B cell (primary cell): ENCODE measurements at regions not wholly inside any gene's neighbourhood (a gene's known extent, or its start where the extent isn't known, plus 50 kb on each side); places are given as distances from the start of the nearest gene placed in this dataset.

Experiments used
- ATAC-seq: fragments of 200-7000 bp; cut with Tn5 transposase; one replicate; pipeline ENCODE4 v1.10.0; 2021; ENCODE audit warnings: low read depth, mild to moderate bottlenecking, moderate number of reproducible peaks, moderate library complexity
- CTCF ChIA-PET: fragments of 350-600 bp; sonication (Branson Sonifier 250); formaldehyde crosslinking; loops from one replicate; lab custom pipeline; 2021; ENCODE audit warnings: antibody characterized with exemption, inconsistent platforms; lab: Charles Lee
- POLR2A ChIA-PET: fragments of 350-600 bp; sonication (Branson Sonifier 250); formaldehyde crosslinking; loops from one replicate; lab custom pipeline; 2021; ENCODE audit warnings: antibody characterized with exemption; lab: Charles Lee
- DNase-seq: peaks from one replicate; pipeline ENCODE4 v3.0.0; 2013
- H2AFZ ChIP-seq: 2 replicates; pipeline ENCODE4 v1.6.1; 2012; ENCODE audit warnings: mild to moderate bottlenecking, low read depth, low read length; ENCODE audit not compliant: insufficient read depth, poor library complexity, severe bottlenecking
- H3K27ac ChIP-seq, 2 donors: 1 replicate in 1 of 2; 2 replicates in 1 of 2; pipeline ENCODE4 v1.5.1; 2012 to 2013; ENCODE audit warnings: low read length in 2 of 2, mild to moderate bottlenecking in 2 of 2, moderate library complexity in 1 of 2
- H3K27me3 ChIP-seq, 4 experiments: fragments of 200-600 bp in 1 of 4; sonication (generic) in 1 of 4; replicated peaks in 1 of 4; 1 replicate in 2 of 4; 2 replicates in 2 of 4; pipeline versions ENCODE4 v1.6.1 to v1.7.0; 2013 to 2016; ENCODE audit warnings: low read length in 3 of 4, mild to moderate bottlenecking in 2 of 4, mixed read lengths in 1 of 4, moderate library complexity in 1 of 4; ENCODE audit not compliant: insufficient read depth in 4 of 4, control insufficient read depth in 3 of 4; ENCODE audit errors: control extremely low read depth in 1 of 4
- H3K36me3 ChIP-seq, 2 experiments: replicated peaks in 1 of 2; 1 replicate in 1 of 2; 2 replicates in 1 of 2; pipeline versions ENCODE4 v1.6.1 to v1.7.1; 2013; ENCODE audit warnings: low read length in 1 of 2; ENCODE audit not compliant: insufficient read depth in 2 of 2, control insufficient read depth in 1 of 2; ENCODE audit errors: control extremely low read depth in 1 of 2, extremely low read depth in 1 of 2
- H3K4me1 ChIP-seq, 2 donors: fragments of 200-600 bp in 1 of 2; sonication (generic) in 1 of 2; 1 replicate in 1 of 2; 2 replicates in 1 of 2; pipeline versions ENCODE4 v1.5.1 to v1.6.1; 2013 to 2017; ENCODE audit warnings: low read length in 2 of 2; ENCODE audit not compliant: control insufficient read depth in 2 of 2, insufficient read depth in 2 of 2
- H3K4me2 ChIP-seq: replicated peaks from 2 replicates; pipeline ENCODE3; 2012; ENCODE audit warnings: mild to moderate bottlenecking, low read depth, low read length; ENCODE audit not compliant: poor library complexity, severe bottlenecking
- H3K4me3 ChIP-seq, 5 experiments: fragments of 200-600 bp in 1 of 5; sonication (generic) in 1 of 5; 1 replicate in 3 of 5; 2 replicates in 2 of 5; pipeline versions ENCODE4 v1.5.1 to v1.7.0; 2011 to 2016; ENCODE audit warnings: low read length in 4 of 5, mild to moderate bottlenecking in 4 of 5, low read depth in 2 of 5, control low read depth in 1 of 5, moderate library complexity in 1 of 5; ENCODE audit not compliant: insufficient read depth in 1 of 5; ENCODE audit errors: control extremely low read depth in 1 of 5, extremely low read depth in 1 of 5
- H3K79me2 ChIP-seq: fragments of 200-600 bp; sonication (generic); one replicate; pipeline ENCODE4 v1.6.0; 2016; ENCODE audit warnings: low read length; ENCODE audit not compliant: control insufficient read depth, insufficient read depth
- H3K9ac ChIP-seq: fragments of 200-600 bp; sonication (generic); 2 replicates; pipeline ENCODE4 v1.6.1; 2017; ENCODE audit warnings: mild to moderate bottlenecking, low read length, moderate library complexity
- H3K9me3 ChIP-seq, 3 donors: one replicate each; pipeline versions ENCODE4 v1.6.1 to v1.7.1; 2013; ENCODE audit warnings: low read length in 2 of 3; ENCODE audit not compliant: control insufficient read depth in 2 of 3, insufficient read depth in 1 of 3; ENCODE audit errors: control extremely low read depth in 1 of 3
- H4K20me1 ChIP-seq: 2 replicates; pipeline ENCODE4 v1.6.0; 2012; ENCODE audit warnings: mild to moderate bottlenecking, low read length; ENCODE audit not compliant: insufficient read depth, control insufficient read depth, poor library complexity, severe bottlenecking
- H3K27ac Mint-ChIP-seq: one replicate; pipeline ENCODE4 v1.8.0; 2021; ENCODE audit warnings: mixed read lengths
- H3K27me3 Mint-ChIP-seq: one replicate; pipeline ENCODE4 v1.8.0; 2021; ENCODE audit warnings: mixed read lengths
- H3K4me1 Mint-ChIP-seq: one replicate; pipeline ENCODE4 v1.8.0; 2021; ENCODE audit warnings: mixed read lengths
- H3K4me3 Mint-ChIP-seq: one replicate; pipeline ENCODE4 v1.8.0; 2021; ENCODE audit warnings: mixed read lengths
- H3K9me3 Mint-ChIP-seq: one replicate; pipeline ENCODE4 v1.8.0; 2022; ENCODE audit warnings: mixed read lengths; ENCODE audit not compliant: insufficient read depth
- CTCF ChIP-seq: fragments of 200-600 bp; IDR thresholded peaks from one replicate; pipeline ENCODE4 v1.8.0; 2022; ENCODE audit warnings: antibody characterized with exemption, mild to moderate bottlenecking
- EZH2 ChIP-seq: IDR thresholded peaks from 2 replicates; pipeline ENCODE4 v1.6.1; 2012; ENCODE audit warnings: borderline replicate concordance, low read depth, mild to moderate bottlenecking, moderate library complexity, low read length; ENCODE audit not compliant: insufficient read depth, poor library complexity, severe bottlenecking
- WGBS: methylation state at CpG from one replicate; pipeline ENCODE4 v1.1.5; 2013; ENCODE audit warnings: missing lambda C conversion rate; ENCODE audit not compliant: insufficient coverage; 5-methylcytosine and 5-hydroxymethylcytosine counted together
- intact Hi-C: fragments of 100-400 bp; cut with micrococcal nuclease; formaldehyde crosslinking; loops from one replicate; pipeline ENCODE4 v1.10.0; 2022

DNA sequence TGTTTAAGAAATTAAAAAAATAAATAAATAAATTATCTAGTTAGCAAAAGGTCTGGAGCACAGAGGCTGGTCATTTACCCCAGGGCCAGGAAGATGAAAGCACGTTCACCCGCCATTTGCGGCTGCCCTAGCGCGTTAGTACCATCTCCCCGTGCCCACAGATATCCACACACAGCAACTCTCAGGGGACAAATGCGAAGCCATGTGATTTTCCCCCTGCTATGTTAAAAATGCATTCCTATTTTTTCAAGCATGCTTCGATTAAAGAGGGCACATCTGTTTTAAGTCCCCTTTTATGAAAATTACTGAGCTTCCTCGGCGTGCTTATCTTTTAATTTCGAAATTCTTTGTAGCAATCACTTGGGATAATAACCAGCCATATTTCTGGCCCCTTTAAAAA lies 56.9 kb upstream of the PIWIL1 start:
- WGBS, result 95% methylated on average over 8 of the region's 11 CpGs
- Histone ChIP-seq H3K9ac (no peak overlapping the region), H3K27ac (no peak overlapping the region), H4K20me1 (no peaks in the 10 kb centered on the region), H3K9me3 (peaks cover 0 to 18% (median 0%) of the 10 kb centered on the region in 3 donors), H3K36me3 (no peaks in the 10 kb centered on the region), H2AFZ (no peak overlapping the region), H3K4me3 (no peak overlapping the region), H3K4me2 (no peak overlapping the region), H3K27me3 (no peaks in the 10 kb centered on the region), H3K79me2 (no peaks in the 10 kb centered on the region), H3K4me1 (no peaks in the 10 kb centered on the region)
- DNase-seq (no peak), ATAC-seq (no peak)
- no peak overlapping the region for H3K27ac Mint-ChIP-seq
- H3K4me3 Mint-ChIP-seq, result no peak overlapping the region
- no peaks in the 10 kb centered on the region for H3K4me1 Mint-ChIP-seq
- ChIA-PET CTCF (interaction anchor here (1.4 kb wide), 1 partner anchor 9 kb away, joined by 6 read pairs; no protein-coding TSS in a partner anchor), POLR2A (no interaction called here)
- no peaks in the 10 kb centered on the region for H3K27me3 Mint-ChIP-seq
- intact Hi-C loops, result no loop called here
- no peak for TF ChIP-seq EZH2
- H3K9me3 Mint-ChIP-seq, result peaks cover 4% of the 10 kb centered on the region

DNA sequence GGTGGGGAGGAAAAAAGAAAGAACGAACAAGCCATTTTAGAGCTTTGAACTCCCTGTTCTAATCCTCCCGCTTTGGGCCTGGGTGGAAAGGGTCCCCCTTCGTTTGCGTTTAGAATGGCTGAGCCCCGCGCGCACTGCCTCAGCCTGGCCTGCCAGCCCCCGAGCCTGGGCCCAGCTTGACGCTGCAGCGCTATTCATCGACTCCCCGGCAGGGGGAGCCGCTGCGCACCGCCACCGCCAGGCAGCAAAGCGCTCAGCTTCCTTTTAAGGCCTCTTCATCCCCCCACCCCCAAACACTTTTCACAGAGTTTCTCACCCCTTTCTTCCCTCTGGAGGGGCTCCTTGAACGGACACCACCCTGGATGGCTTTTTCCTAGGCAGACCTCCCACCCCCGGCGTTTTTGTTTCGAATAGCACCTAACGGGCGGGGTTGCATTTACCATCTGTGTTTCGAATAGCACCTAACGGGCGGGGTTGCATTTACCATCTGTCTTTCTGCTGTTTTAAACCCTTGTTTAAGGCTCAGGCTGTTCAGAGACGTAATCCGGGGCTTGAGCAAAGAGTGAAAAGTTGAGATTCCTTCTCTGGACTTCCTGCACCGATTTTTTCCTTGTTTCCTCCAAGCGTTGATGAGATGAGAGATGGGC lies 56.4 kb upstream of the PIWIL1 start:
- no peak for ATAC-seq
- Mint-ChIP-seq H3K4me1 (no peaks in the 10 kb centered on the region), H3K27me3 (no peaks in the 10 kb centered on the region), H3K27ac (no peak overlapping the region), H3K4me3 (no peak overlapping the region), H3K9me3 (peaks cover 4% of the 10 kb centered on the region)
- TF ChIP-seq EZH2, result no peak
- TF ChIP-seq CTCF, result peak; percentile 63
- H3K4me1 ChIP-seq, result no peaks in the 10 kb centered on the region
- WGBS, result 51% methylated on average over 30 of the region's 30 CpGs
- peak overlapping the region; percentile 18 for H3K4me2 ChIP-seq
- no peaks in the 10 kb centered on the region for H3K27me3 ChIP-seq
- CTCF ChIA-PET, result interaction anchor here (1.4 kb wide), 1 partner anchor 10 kb away, joined by 6 read pairs; no protein-coding TSS in a partner anchor
- H3K9me3 ChIP-seq, result peaks cover 0 to 20% (median 0%) of the 10 kb centered on the region in 3 donors
- H3K9ac ChIP-seq, result no peak overlapping the region
- intact Hi-C loops, result no loop called here
- H3K27ac ChIP-seq, result no peak overlapping the region
- H3K36me3 ChIP-seq, result no peaks in the 10 kb centered on the region
- H2AFZ ChIP-seq, result no peak overlapping the region
- POLR2A ChIA-PET, result no interaction called here
- H4K20me1 ChIP-seq, result no peaks in the 10 kb centered on the region
- peak; percentile 15 for DNase-seq
- no peaks in the 10 kb centered on the region for H3K79me2 ChIP-seq
- no peak overlapping the region for H3K4me3 ChIP-seq
